Right cardiac atrium (tissue), 5 donors: ENCODE measurements at regions not wholly inside any gene's neighbourhood (a gene's known extent, or its start where the extent isn't known, plus 50 kb on each side); places are given as distances from the start of the nearest gene placed in this dataset.
"Not testable (repeated sequence)": the region's sequence is repeated elsewhere in the genome, so short reads cannot be mapped to it uniquely, and the experiment has no call there.

ENCODE experiments used
- ATAC-seq, 2 donors: fragments of 200-7000 bp; cut with Tn5 transposase; one replicate each; pipeline versions ENCODE4 v1.8.0 to v1.9.1; 2020; ENCODE audit warnings: moderate library complexity in 2 of 2, mild to moderate bottlenecking in 1 of 2
- DNase-seq, 3 donors: peaks; one replicate each; pipeline ENCODE4 v3.0.0-alpha.2; 2020
- H3K27ac ChIP-seq: one replicate; pipeline ENCODE4 v1.5.1; 2013; ENCODE audit warnings: mild to moderate bottlenecking, low read length, control low read depth, moderate library complexity
- H3K27me3 ChIP-seq: one replicate; pipeline ENCODE4 v1.6.1; 2013; ENCODE audit not compliant: control insufficient read depth, insufficient read depth
- H3K4me1 ChIP-seq: one replicate; pipeline ENCODE4 v1.6.1; 2013; ENCODE audit warnings: low read length; ENCODE audit not compliant: control insufficient read depth, insufficient read depth
- H3K4me3 ChIP-seq: one replicate; pipeline ENCODE4 v1.5.1; 2013; ENCODE audit warnings: low read length, control low read depth
- H3K9me3 ChIP-seq: one replicate; pipeline ENCODE4 v1.6.1; 2013; ENCODE audit warnings: low read length; ENCODE audit not compliant: control insufficient read depth
- WGBS: extraction: QIAGEN DNeasy Blood & Tissue Kit; methylation state at CpG from one replicate; pipeline ENCODE4 v1.1.7; 2013; 5-methylcytosine and 5-hydroxymethylcytosine counted together
- intact Hi-C, 4 donors: fragments of 100-400 bp; cut with DNase I; formaldehyde crosslinking; loops; one replicate each; pipeline versions ENCODE4 v1.11.0 to v1.14.0; 2022 to 2023
- donor health status: healthy with polysubstance abuse.
- donor health status: DM: no; HTN: yes; CAD: no.
- donor health status: DM: no; HTN: no; CAD: no.
- donor health status: DM: no; HTN: yes; CAD: no; lungs with severe emphysema.
- donor health status: DM: yes; HTN: yes; CAD: no.

GRCh38 chr13:111064661-111065060 lies 50.4 kb upstream of the ARHGEF7 start:
- Histone ChIP-seq H3K4me3 (no peak overlapping the region), H3K27me3 (no peaks in the 10 kb centered on the region), H3K27ac (no peak overlapping the region), H3K4me1 (no peaks in the 10 kb centered on the region), H3K9me3 (no peaks in the 10 kb centered on the region)
- intact Hi-C loops, result loop anchor here in 3 of 4 donors (5.0 to 10.0 kb wide), 3 partner anchors 158 to 163 kb away; no protein-coding TSS in a partner anchor
- no peak for DNase-seq
- ATAC-seq, result no peak
- 92% methylated on average over 3 of the region's 3 CpGs for WGBS

GRCh38 chr13:111062966-111063365 lies 52.1 kb upstream of the ARHGEF7 start:
- no peaks in the 10 kb centered on the region for H3K27me3 ChIP-seq
- H3K27ac ChIP-seq, result no peak overlapping the region
- no peak overlapping the region for H3K4me3 ChIP-seq
- intact Hi-C loops, result loop anchor here in 1 of 4 donors (10.0 kb wide), 1 partner anchor 162 kb away; no protein-coding TSS in a partner anchor
- H3K4me1 ChIP-seq, result no peaks in the 10 kb centered on the region
- 54% methylated on average over 2 of the region's 2 CpGs for WGBS
- DNase-seq, result no peak
- ATAC-seq, result no peak
- no peaks in the 10 kb centered on the region for H3K9me3 ChIP-seq

GRCh38 chr13:111062305-111062704 lies 52.8 kb upstream of the ARHGEF7 start:
- Histone ChIP-seq H3K4me3 (no peak overlapping the region), H3K27me3 (no peaks in the 10 kb centered on the region), H3K27ac (no peak overlapping the region), H3K4me1 (no peaks in the 10 kb centered on the region), H3K9me3 (no peaks in the 10 kb centered on the region)
- no peak for DNase-seq
- no peak for ATAC-seq
- WGBS, result 89% methylated on average over 7 of the region's 7 CpGs
- intact Hi-C loops, result loop anchor here in 1 of 4 donors (10.0 kb wide), 1 partner anchor 162 kb away; no protein-coding TSS in a partner anchor

GRCh38 chr13:111061358-111062045 lies 53.6 kb upstream of the ARHGEF7 start:
- Histone ChIP-seq H3K27ac (no peak overlapping the region), H3K4me3 (no peak overlapping the region), H3K4me1 (no peaks in the 10 kb centered on the region), H3K9me3 (no peaks in the 10 kb centered on the region), H3K27me3 (no peaks in the 10 kb centered on the region)
- intact Hi-C loops, result loop anchor here in 1 of 4 donors (10.0 kb wide), 1 partner anchor 163 kb away; no protein-coding TSS in a partner anchor
- WGBS, result 83% methylated on average over 7 of the region's 7 CpGs
- DNase-seq (no peak), ATAC-seq (no peak)

- DNase-seq (no peak), ATAC-seq (no peak)
- Histone ChIP-seq H3K9me3 (no peaks in the 10 kb centered on the region), H3K4me3 (no peak overlapping the region), H3K27me3 (no peaks in the 10 kb centered on the region), H3K4me1 (no peaks in the 10 kb centered on the region), H3K27ac (no peak overlapping the region)
- 87% methylated on average over 4 of the region's 4 CpGs for WGBS
- intact Hi-C loops, result loop anchor here in 1 of 4 donors (10.0 kb wide), 1 partner anchor 164 kb away; no protein-coding TSS in a partner anchor
Observed at GRCh38 chr13:111060237-111060919, 54.7 kb upstream of the ARHGEF7 start.

- no peaks in the 10 kb centered on the region for H3K27me3 ChIP-seq
- WGBS, result 74% methylated on average over 5 of the region's 5 CpGs
- no peak overlapping the region for H3K4me3 ChIP-seq
- no peak overlapping the region for H3K27ac ChIP-seq
- intact Hi-C loops, result loop anchor here in 1 of 4 donors (10.0 kb wide), 1 partner anchor 464 kb away; no protein-coding TSS in a partner anchor
- DNase-seq (no peak), ATAC-seq (no peak)
- no peaks in the 10 kb centered on the region for H3K4me1 ChIP-seq
- H3K9me3 ChIP-seq, result no peaks in the 10 kb centered on the region
Observed at GRCh38 chr13:111058796-111059506, 56.2 kb upstream of the ARHGEF7 start.

GRCh38 chr13:111058339-111058738 lies 56.8 kb upstream of the ARHGEF7 start:
- not testable (repeated sequence) for H3K4me1 ChIP-seq, H3K9me3 ChIP-seq, H3K4me3 ChIP-seq, ATAC-seq, H3K27me3 ChIP-seq, DNase-seq, H3K27ac ChIP-seq
- intact Hi-C loops, result loop anchor here in 1 of 4 donors (10.0 kb wide), 1 partner anchor 464 kb away; no protein-coding TSS in a partner anchor

- H3K9me3 ChIP-seq, H3K27me3 ChIP-seq, ATAC-seq, DNase-seq, H3K4me1 ChIP-seq, H3K27ac ChIP-seq, H3K4me3 ChIP-seq: not testable (repeated sequence)
- WGBS, result 87% methylated on average over 20 of the region's 21 CpGs
- intact Hi-C loops, result loop anchor here in 1 of 4 donors (10.0 kb wide), 1 partner anchor 457 kb away; no protein-coding TSS in a partner anchor
Observed at GRCh38 chr13:111051726-111052232, 63.3 kb upstream of the ARHGEF7 start.

- ATAC-seq, result peak in 1 of 2 donors; percentile 48
- H3K4me3 ChIP-seq, result no peak overlapping the region
- WGBS, result 78% methylated on average over 6 of the region's 6 CpGs
- H3K27ac ChIP-seq, result no peak overlapping the region
- H3K9me3 ChIP-seq, result no peaks in the 10 kb centered on the region
- DNase-seq, result no peak
- intact Hi-C loops, result loop anchor here in 1 of 4 donors (10.0 kb wide), 1 partner anchor 456 kb away; no protein-coding TSS in a partner anchor
- H3K27me3 ChIP-seq, result no peaks in the 10 kb centered on the region
- H3K4me1 ChIP-seq, result no peaks in the 10 kb centered on the region
Observed at GRCh38 chr13:111051041-111051725, 63.9 kb upstream of the ARHGEF7 start.

- ATAC-seq (no peak), DNase-seq (no peak)
- 38% methylated on average over 4 of the region's 4 CpGs for WGBS
- Histone ChIP-seq H3K4me1 (no peaks in the 10 kb centered on the region), H3K9me3 (no peaks in the 10 kb centered on the region), H3K4me3 (no peak overlapping the region), H3K27me3 (no peaks in the 10 kb centered on the region), H3K27ac (no peak overlapping the region)
- intact Hi-C loops, result loop anchor here in 1 of 4 donors (10.0 kb wide), 1 partner anchor 456 kb away; no protein-coding TSS in a partner anchor
Observed at GRCh38 chr13:111050539-111050879, 64.6 kb upstream of the ARHGEF7 start.
